ENCODE measurements at regions not wholly inside any gene's neighbourhood (a gene's known extent, or its start where the extent isn't known, plus 50 kb on each side); places are given as distances from the start of the nearest gene placed in this dataset.

- Histone ChIP-seq H3K27me3 (ENCODE audit: insufficient read depth, low read length) (no peaks in the 10 kb centered on the region), H3K4me3 (ENCODE audit: low read depth, low read length) (no peak overlapping the region), H3K4me1 (ENCODE audit: control insufficient read depth, insufficient read depth, low read length, unreplicated experiment) (no peaks in the 10 kb centered on the region), H2AFZ (ENCODE audit: low read length, unreplicated experiment) (no peak overlapping the region), H3K27ac (ENCODE audit: low read depth, low read length) (no peak overlapping the region), H3K79me2 (ENCODE audit: control insufficient read depth, insufficient read depth, low read length, unreplicated experiment) (no peaks in the 10 kb centered on the region), H3K36me3 (ENCODE audit: insufficient read depth, low read length) (no peaks in the 10 kb centered on the region)
These were observed 314.9 kb downstream of the MZT1 start for GRCh38 chr13:72412481-72412880.

- no peaks in the 10 kb centered on the region for H3K36me3 ChIP-seq (ENCODE audit: insufficient read depth, low read length)
- H3K4me3 ChIP-seq (ENCODE audit: low read depth, low read length): no peak overlapping the region
- H3K79me2 ChIP-seq (ENCODE audit: control insufficient read depth, insufficient read depth, low read length, unreplicated experiment): no peaks in the 10 kb centered on the region
- H3K27ac ChIP-seq (ENCODE audit: low read depth, low read length): no peak overlapping the region
- H3K4me1 ChIP-seq (ENCODE audit: control insufficient read depth, insufficient read depth, low read length, unreplicated experiment): no peaks in the 10 kb centered on the region
- no peaks in the 10 kb centered on the region for H3K27me3 ChIP-seq (ENCODE audit: insufficient read depth, low read length)
- no peak overlapping the region for H2AFZ ChIP-seq (ENCODE audit: low read length, unreplicated experiment)
These were observed 322.0 kb downstream of the MZT1 start for GRCh38 chr13:72405441-72405840.

- Histone ChIP-seq H3K79me2 (ENCODE audit: control insufficient read depth, insufficient read depth, low read length, unreplicated experiment) (no peaks in the 10 kb centered on the region), H3K4me3 (ENCODE audit: low read depth, low read length) (no peak overlapping the region), H3K36me3 (ENCODE audit: insufficient read depth, low read length) (no peaks in the 10 kb centered on the region), H3K27me3 (ENCODE audit: insufficient read depth, low read length) (no peaks in the 10 kb centered on the region), H2AFZ (ENCODE audit: low read length, unreplicated experiment) (no peak overlapping the region), H3K27ac (ENCODE audit: low read depth, low read length) (no peak overlapping the region), H3K4me1 (ENCODE audit: control insufficient read depth, insufficient read depth, low read length, unreplicated experiment) (no peaks in the 10 kb centered on the region)
These were observed 323.9 kb downstream of the MZT1 start for GRCh38 chr13:72403396-72404010.

GRCh38 chr13:72400856-72401255 lies 326.6 kb downstream of the MZT1 start:
- no peak overlapping the region for H3K4me3 ChIP-seq (ENCODE audit: low read depth, low read length)
- H3K27me3 ChIP-seq (ENCODE audit: insufficient read depth, low read length): no peaks in the 10 kb centered on the region
- no peaks in the 10 kb centered on the region for H3K4me1 ChIP-seq (ENCODE audit: control insufficient read depth, insufficient read depth, low read length, unreplicated experiment)
- H3K36me3 ChIP-seq (ENCODE audit: insufficient read depth, low read length): no peaks in the 10 kb centered on the region
- no peaks in the 10 kb centered on the region for H3K79me2 ChIP-seq (ENCODE audit: control insufficient read depth, insufficient read depth, low read length, unreplicated experiment)
- H3K27ac ChIP-seq (ENCODE audit: low read depth, low read length): no peak overlapping the region
- no peak overlapping the region for H2AFZ ChIP-seq (ENCODE audit: low read length, unreplicated experiment)

GRCh38 chr13:72399351-72399750 lies 328.1 kb downstream of the MZT1 start:
- Histone ChIP-seq H3K27me3 (ENCODE audit: insufficient read depth, low read length) (no peaks in the 10 kb centered on the region), H2AFZ (ENCODE audit: low read length, unreplicated experiment) (no peak overlapping the region), H3K27ac (ENCODE audit: low read depth, low read length) (no peak overlapping the region), H3K36me3 (ENCODE audit: insufficient read depth, low read length) (no peaks in the 10 kb centered on the region), H3K79me2 (ENCODE audit: control insufficient read depth, insufficient read depth, low read length, unreplicated experiment) (no peaks in the 10 kb centered on the region), H3K4me3 (ENCODE audit: low read depth, low read length) (no peak overlapping the region), H3K4me1 (ENCODE audit: control insufficient read depth, insufficient read depth, low read length, unreplicated experiment) (no peaks in the 10 kb centered on the region)

- no peaks in the 10 kb centered on the region for H3K4me1 ChIP-seq (ENCODE audit: control insufficient read depth, insufficient read depth, low read length, unreplicated experiment)
- H3K79me2 ChIP-seq (ENCODE audit: control insufficient read depth, insufficient read depth, low read length, unreplicated experiment): no peaks in the 10 kb centered on the region
- no peak overlapping the region for H3K27ac ChIP-seq (ENCODE audit: low read depth, low read length)
- H3K36me3 ChIP-seq (ENCODE audit: insufficient read depth, low read length): no peaks in the 10 kb centered on the region
- H3K27me3 ChIP-seq (ENCODE audit: insufficient read depth, low read length): no peaks in the 10 kb centered on the region
- no peak overlapping the region for H2AFZ ChIP-seq (ENCODE audit: low read length, unreplicated experiment)
- H3K4me3 ChIP-seq (ENCODE audit: low read depth, low read length): no peak overlapping the region
These were observed 330.2 kb downstream of the MZT1 start for GRCh38 chr13:72397265-72397664.

- no peaks in the 10 kb centered on the region for H3K4me1 ChIP-seq (ENCODE audit: control insufficient read depth, insufficient read depth, low read length, unreplicated experiment)
- no peak overlapping the region for H3K4me3 ChIP-seq (ENCODE audit: low read depth, low read length)
- H3K79me2 ChIP-seq (ENCODE audit: control insufficient read depth, insufficient read depth, low read length, unreplicated experiment): no peaks in the 10 kb centered on the region
- H3K27me3 ChIP-seq (ENCODE audit: insufficient read depth, low read length): no peaks in the 10 kb centered on the region
- H3K36me3 ChIP-seq (ENCODE audit: insufficient read depth, low read length): no peaks in the 10 kb centered on the region
- H3K27ac ChIP-seq (ENCODE audit: low read depth, low read length): no peak overlapping the region
- H2AFZ ChIP-seq (ENCODE audit: low read length, unreplicated experiment): no peak overlapping the region
These were observed 336.5 kb downstream of the MZT1 start for GRCh38 chr13:72390909-72391308.

GRCh38 chr13:72386138-72386684 lies 341.2 kb downstream of the MZT1 start:
- H3K79me2 ChIP-seq (ENCODE audit: control insufficient read depth, insufficient read depth, low read length, unreplicated experiment): no peaks in the 10 kb centered on the region
- no peak overlapping the region for H3K4me3 ChIP-seq (ENCODE audit: low read depth, low read length)
- H3K36me3 ChIP-seq (ENCODE audit: insufficient read depth, low read length): no peaks in the 10 kb centered on the region
- no peaks in the 10 kb centered on the region for H3K4me1 ChIP-seq (ENCODE audit: control insufficient read depth, insufficient read depth, low read length, unreplicated experiment)
- no peaks in the 10 kb centered on the region for H3K27me3 ChIP-seq (ENCODE audit: insufficient read depth, low read length)
- H3K27ac ChIP-seq (ENCODE audit: low read depth, low read length): no peak overlapping the region
- H2AFZ ChIP-seq (ENCODE audit: low read length, unreplicated experiment): no peak overlapping the region

- Histone ChIP-seq H3K4me1 (ENCODE audit: control insufficient read depth, insufficient read depth, low read length, unreplicated experiment) (no peaks in the 10 kb centered on the region), H3K4me3 (ENCODE audit: low read depth, low read length) (no peak overlapping the region), H2AFZ (ENCODE audit: low read length, unreplicated experiment) (no peak overlapping the region), H3K27me3 (ENCODE audit: insufficient read depth, low read length) (no peaks in the 10 kb centered on the region), H3K27ac (ENCODE audit: low read depth, low read length) (no peak overlapping the region), H3K36me3 (ENCODE audit: insufficient read depth, low read length) (no peaks in the 10 kb centered on the region), H3K79me2 (ENCODE audit: control insufficient read depth, insufficient read depth, low read length, unreplicated experiment) (no peaks in the 10 kb centered on the region)
These were observed 342.6 kb downstream of the MZT1 start for GRCh38 chr13:72384879-72385278.

- H3K79me2 ChIP-seq (ENCODE audit: control insufficient read depth, insufficient read depth, low read length, unreplicated experiment): no peaks in the 10 kb centered on the region
- no peaks in the 10 kb centered on the region for H3K27me3 ChIP-seq (ENCODE audit: insufficient read depth, low read length)
- no peak overlapping the region for H3K4me3 ChIP-seq (ENCODE audit: low read depth, low read length)
- H2AFZ ChIP-seq (ENCODE audit: low read length, unreplicated experiment): no peak overlapping the region
- no peaks in the 10 kb centered on the region for H3K4me1 ChIP-seq (ENCODE audit: control insufficient read depth, insufficient read depth, low read length, unreplicated experiment)
- no peak overlapping the region for H3K27ac ChIP-seq (ENCODE audit: low read depth, low read length)
- no peaks in the 10 kb centered on the region for H3K36me3 ChIP-seq (ENCODE audit: insufficient read depth, low read length)
These were observed 343.1 kb downstream of the MZT1 start for GRCh38 chr13:72384186-72384823.

- Histone ChIP-seq H3K79me2 (ENCODE audit: control insufficient read depth, insufficient read depth, low read length, unreplicated experiment) (no peaks in the 10 kb centered on the region), H3K4me1 (ENCODE audit: control insufficient read depth, insufficient read depth, low read length, unreplicated experiment) (no peaks in the 10 kb centered on the region), H3K4me3 (ENCODE audit: low read depth, low read length) (no peak overlapping the region), H2AFZ (ENCODE audit: low read length, unreplicated experiment) (no peak overlapping the region), H3K27ac (ENCODE audit: low read depth, low read length) (no peak overlapping the region), H3K36me3 (ENCODE audit: insufficient read depth, low read length) (no peaks in the 10 kb centered on the region), H3K27me3 (ENCODE audit: insufficient read depth, low read length) (no peaks in the 10 kb centered on the region)
These were observed 343.8 kb downstream of the MZT1 start for GRCh38 chr13:72383646-72384045.

Measured in ACC112 (cell line).